Astrocyte of the spinal cord (primary cell): ENCODE measurements at regions not wholly inside any gene's neighbourhood (a gene's known extent, or its start where the extent isn't known, plus 50 kb on each side); places are given as distances from the start of the nearest gene placed in this dataset.

Experiments
- DNase-seq: peaks from one replicate; pipeline ENCODE4 v3.0.0; 2011; ENCODE audit warnings: low read depth, low spot score
- H3K4me3 ChIP-seq: 2 replicates; pipeline ENCODE4 v1.5.1; 2011; ENCODE audit warnings: low read depth, mild to moderate bottlenecking, low read length, moderate library complexity
- CTCF ChIP-seq: IDR thresholded peaks from 2 replicates; pipeline ENCODE4 v1.5.1; 2012; ENCODE audit warnings: low read depth, mild to moderate bottlenecking, low read length, inconsistent platforms
- in situ Hi-C: cut with HindIII; loops from 2 replicates; pipeline ENCODE4 v1.10.0; 2017; ENCODE audit warnings: low sequenced_read_pairs

GRCh38 chr22:48342732-48343131, 1484.9 kb downstream of the BRD1 start:
- DNase-seq, result no peak
- in situ Hi-C loops, result no loop called here
- H3K4me3 ChIP-seq, result no peak overlapping the region
- no peak for TF ChIP-seq CTCF

- no peak for TF ChIP-seq CTCF
- in situ Hi-C loops, result no loop called here
- no peak overlapping the region for H3K4me3 ChIP-seq
- DNase-seq, result no peak
These were observed 1485.7 kb downstream of the BRD1 start for GRCh38 chr22:48342016-48342415.

- DNase-seq, result no peak
- in situ Hi-C loops, result no loop called here
- TF ChIP-seq CTCF, result no peak
- no peak overlapping the region for H3K4me3 ChIP-seq
These were observed 1486.7 kb downstream of the BRD1 start for GRCh38 chr22:48340727-48341709.

GRCh38 chr22:48340191-48340590, 1487.5 kb downstream of the BRD1 start:
- DNase-seq, result no peak
- H3K4me3 ChIP-seq, result no peak overlapping the region
- in situ Hi-C loops, result no loop called here
- TF ChIP-seq CTCF, result no peak

GRCh38 chr22:48338793-48339705, 1488.6 kb downstream of the BRD1 start:
- H3K4me3 ChIP-seq, result no peak overlapping the region
- in situ Hi-C loops, result no loop called here
- no peak for DNase-seq
- TF ChIP-seq CTCF, result no peak

- in situ Hi-C loops, result no loop called here
- DNase-seq, result no peak
- TF ChIP-seq CTCF, result no peak
- H3K4me3 ChIP-seq, result no peak overlapping the region
These were observed 1489.5 kb downstream of the BRD1 start for GRCh38 chr22:48337957-48338792.
